Prostate gland (tissue), 2 donors: ENCODE measurements at regions not wholly inside any gene's neighbourhood (a gene's known extent, or its start where the extent isn't known, plus 50 kb on each side); places are given as distances from the start of the nearest gene placed in this dataset.

Experiments used
- POLR2AphosphoS5 ChIP-seq: sonication (generic); formaldehyde crosslinking; IDR thresholded peaks from one replicate; pipeline ENCODE4 v1.6.1; 2017; ENCODE audit warnings: antibody characterized with exemption
- TF ChIP-seq, protein P1 (sequence below), 4 experiments: fragments of 200-600 bp in 2 of 4; fragments of 450-650 bp in 2 of 4; sonication (generic) in 2 of 4; IDR thresholded peaks; 1 replicate in 3 of 4; 2 replicates in 1 of 4; pipeline ENCODE4 v1.5.1; 2016 to 2019; ENCODE audit warnings: antibody characterized with exemption in 4 of 4, mild to moderate bottlenecking in 2 of 4, moderate library complexity in 2 of 4

DNA sequence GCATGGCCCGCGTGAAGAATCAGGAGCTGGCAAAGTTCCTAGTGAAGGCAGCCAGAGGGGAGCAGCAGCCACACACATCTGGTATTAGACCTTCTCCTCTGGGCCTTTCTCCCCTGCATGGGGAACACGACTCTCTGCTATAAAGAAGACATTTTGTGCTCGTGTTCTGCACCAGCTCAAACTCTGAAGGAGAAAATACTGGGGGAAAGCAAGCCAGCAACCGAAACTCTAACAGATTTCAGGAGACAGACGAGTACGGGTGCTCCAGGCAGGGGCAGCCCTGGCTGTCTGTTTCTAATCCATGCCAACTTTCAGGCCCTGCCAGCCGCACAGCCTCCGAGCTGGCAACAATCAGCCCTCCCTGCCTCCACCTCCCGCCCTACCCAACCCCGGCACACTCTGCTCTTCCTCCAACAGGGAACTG lies 296.3 kb downstream of the BRD1 start:
- TF ChIP-seq, protein P1, sequence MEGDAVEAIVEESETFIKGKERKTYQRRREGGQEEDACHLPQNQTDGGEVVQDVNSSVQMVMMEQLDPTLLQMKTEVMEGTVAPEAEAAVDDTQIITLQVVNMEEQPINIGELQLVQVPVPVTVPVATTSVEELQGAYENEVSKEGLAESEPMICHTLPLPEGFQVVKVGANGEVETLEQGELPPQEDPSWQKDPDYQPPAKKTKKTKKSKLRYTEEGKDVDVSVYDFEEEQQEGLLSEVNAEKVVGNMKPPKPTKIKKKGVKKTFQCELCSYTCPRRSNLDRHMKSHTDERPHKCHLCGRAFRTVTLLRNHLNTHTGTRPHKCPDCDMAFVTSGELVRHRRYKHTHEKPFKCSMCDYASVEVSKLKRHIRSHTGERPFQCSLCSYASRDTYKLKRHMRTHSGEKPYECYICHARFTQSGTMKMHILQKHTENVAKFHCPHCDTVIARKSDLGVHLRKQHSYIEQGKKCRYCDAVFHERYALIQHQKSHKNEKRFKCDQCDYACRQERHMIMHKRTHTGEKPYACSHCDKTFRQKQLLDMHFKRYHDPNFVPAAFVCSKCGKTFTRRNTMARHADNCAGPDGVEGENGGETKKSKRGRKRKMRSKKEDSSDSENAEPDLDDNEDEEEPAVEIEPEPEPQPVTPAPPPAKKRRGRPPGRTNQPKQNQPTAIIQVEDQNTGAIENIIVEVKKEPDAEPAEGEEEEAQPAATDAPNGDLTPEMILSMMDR (IDR thresholded peaks at IDR 0.05) = no peak
- no peak for TF ChIP-seq POLR2AphosphoS5
